Activated T-cell treated with anti-CD3 and anti-CD28 coated beads, Interleukin-2, amount 50 U/mL, for 72 hours (primary cell): ENCODE measurements at regions not wholly inside any gene's neighbourhood (a gene's known extent, or its start where the extent isn't known, plus 50 kb on each side); places are given as distances from the start of the nearest gene placed in this dataset.

Experiments
- ATAC-seq, 2 donors: fragments of 150-1000 bp; cut with Tn5 transposase; replicated peaks in 1 of 2; 2 replicates each; pipeline ENCODE4 v1.10.0; 2021; ENCODE audit warnings: moderate library complexity in 2 of 2, mild to moderate bottlenecking in 1 of 2
- DNase-seq, 2 donors: peaks; one replicate each; pipeline ENCODE4 v3.0.0; 2021 to 2022; ENCODE audit warnings: mixed read lengths in 1 of 2
- H3K27ac Mint-ChIP-seq: one replicate; pipeline ENCODE4 v1.8.0; 2022; ENCODE audit warnings: mild to moderate bottlenecking, moderate library complexity, mixed read lengths
- H3K27me3 Mint-ChIP-seq: one replicate; pipeline ENCODE4 v1.8.0; 2022; ENCODE audit warnings: low read depth, mixed read lengths
- H3K36me3 Mint-ChIP-seq, 2 donors: one replicate each; pipeline ENCODE4 v1.8.0; 2022; ENCODE audit warnings: mixed read lengths in 2 of 2, mild to moderate bottlenecking in 1 of 2; ENCODE audit not compliant: insufficient read depth in 2 of 2
- H3K4me1 Mint-ChIP-seq: one replicate; pipeline ENCODE4 v1.8.0; 2022; ENCODE audit warnings: low read depth, mixed read lengths
- H3K4me3 Mint-ChIP-seq, 2 donors: one replicate each; pipeline ENCODE4 v1.8.0; 2022; ENCODE audit warnings: mild to moderate bottlenecking in 2 of 2, mixed read lengths in 2 of 2, moderate library complexity in 2 of 2
- H3K9me3 Mint-ChIP-seq, 2 donors: one replicate each; pipeline ENCODE4 v1.8.0; 2022; ENCODE audit warnings: mixed read lengths in 2 of 2

- no peak for ATAC-seq
- Mint-ChIP-seq H3K36me3 (no peaks in the 10 kb centered on the region), H3K27me3 (no peaks in the 10 kb centered on the region)
Measured at GRCh38 chr18:64199581-64199980, 50.7 kb upstream of the LINC00305 start.

More at GRCh38 chr18:64199581-64199980, 50.7 kb upstream of the LINC00305 start:
- no peak overlapping the region for H3K4me3 Mint-ChIP-seq
- no peaks in the 10 kb centered on the region for H3K4me1 Mint-ChIP-seq
- no peak for DNase-seq
- H3K27ac Mint-ChIP-seq = no peak overlapping the region
- H3K9me3 Mint-ChIP-seq = no peaks in the 10 kb centered on the region
